22Rv1 (cell line): ENCODE measurements at regions not wholly inside any gene's neighbourhood (a gene's known extent, or its start where the extent isn't known, plus 50 kb on each side); places are given as distances from the start of the nearest gene placed in this dataset.
A peak's percentile ranks its signal among the peaks of the same experiment; 100 is the strongest.
"Not testable (repeated sequence)": the region's sequence is repeated elsewhere in the genome, so short reads cannot be mapped to it uniquely, and the experiment has no call there.

ENCODE experiments used
- H3K27ac ChIP-seq: fragments of 450-650 bp; 2 replicates; pipeline ENCODE4 v1.5.1; 2017
- ZFX ChIP-seq: fragments of 450-650 bp; IDR thresholded peaks from 2 replicates; pipeline ENCODE4 v1.6.1; 2017; ENCODE audit warnings: antibody characterized with exemption, borderline replicate concordance
- TF ChIP-seq, protein P1 (sequence below): fragments of 450-650 bp; IDR thresholded peaks from 2 replicates; pipeline ENCODE4 v1.5.1; 2017; ENCODE audit warnings: mild to moderate bottlenecking

DNA sequence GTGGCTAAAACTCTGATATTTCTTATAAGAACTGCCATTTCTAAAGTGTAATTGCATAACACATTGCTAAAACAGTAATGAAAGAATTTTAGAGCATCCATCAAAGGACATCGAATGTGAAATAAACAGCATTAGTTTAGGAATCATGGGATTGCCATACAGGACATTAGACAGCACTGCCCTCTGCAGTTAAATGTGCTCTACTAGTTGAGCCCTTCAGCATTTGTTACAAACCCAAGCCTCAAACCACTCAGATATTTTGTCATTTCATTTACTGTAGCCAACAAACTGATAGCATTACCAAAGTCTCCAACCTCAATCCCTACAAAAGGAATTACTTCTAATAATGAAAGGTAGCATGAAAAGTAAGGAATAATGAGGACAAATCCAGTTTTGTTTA is 116.8 kb upstream of the COX7C start:
- TF ChIP-seq ZFX: no peak
- TF ChIP-seq, protein P1, sequence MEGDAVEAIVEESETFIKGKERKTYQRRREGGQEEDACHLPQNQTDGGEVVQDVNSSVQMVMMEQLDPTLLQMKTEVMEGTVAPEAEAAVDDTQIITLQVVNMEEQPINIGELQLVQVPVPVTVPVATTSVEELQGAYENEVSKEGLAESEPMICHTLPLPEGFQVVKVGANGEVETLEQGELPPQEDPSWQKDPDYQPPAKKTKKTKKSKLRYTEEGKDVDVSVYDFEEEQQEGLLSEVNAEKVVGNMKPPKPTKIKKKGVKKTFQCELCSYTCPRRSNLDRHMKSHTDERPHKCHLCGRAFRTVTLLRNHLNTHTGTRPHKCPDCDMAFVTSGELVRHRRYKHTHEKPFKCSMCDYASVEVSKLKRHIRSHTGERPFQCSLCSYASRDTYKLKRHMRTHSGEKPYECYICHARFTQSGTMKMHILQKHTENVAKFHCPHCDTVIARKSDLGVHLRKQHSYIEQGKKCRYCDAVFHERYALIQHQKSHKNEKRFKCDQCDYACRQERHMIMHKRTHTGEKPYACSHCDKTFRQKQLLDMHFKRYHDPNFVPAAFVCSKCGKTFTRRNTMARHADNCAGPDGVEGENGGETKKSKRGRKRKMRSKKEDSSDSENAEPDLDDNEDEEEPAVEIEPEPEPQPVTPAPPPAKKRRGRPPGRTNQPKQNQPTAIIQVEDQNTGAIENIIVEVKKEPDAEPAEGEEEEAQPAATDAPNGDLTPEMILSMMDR: 0 out of 2 replicates have a peak, but pooled peaks have one; percentile 5
- H3K27ac ChIP-seq: no peak overlapping the region

DNA sequence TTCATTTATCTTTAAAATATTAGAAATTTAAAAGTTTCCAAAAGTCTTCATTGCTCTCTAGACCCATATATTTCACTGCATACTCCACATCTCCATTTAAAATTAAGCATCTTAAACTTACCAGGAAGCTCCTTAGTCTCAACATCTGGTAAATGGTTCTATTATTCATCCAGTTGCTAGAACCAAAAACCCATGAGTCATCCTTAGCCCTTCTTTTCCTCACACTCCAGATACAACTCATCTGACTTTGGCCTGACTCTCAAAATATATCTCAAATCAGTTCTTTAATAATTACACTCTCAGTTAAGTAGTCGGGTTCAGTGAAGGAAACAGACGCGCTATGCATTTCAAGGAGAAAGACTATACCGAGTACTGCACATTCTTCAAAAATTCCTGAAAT is 110.2 kb upstream of the COX7C start:
- TF ChIP-seq, protein P1: no peak
- no peak for TF ChIP-seq ZFX
- H3K27ac ChIP-seq: no peak overlapping the region

DNA sequence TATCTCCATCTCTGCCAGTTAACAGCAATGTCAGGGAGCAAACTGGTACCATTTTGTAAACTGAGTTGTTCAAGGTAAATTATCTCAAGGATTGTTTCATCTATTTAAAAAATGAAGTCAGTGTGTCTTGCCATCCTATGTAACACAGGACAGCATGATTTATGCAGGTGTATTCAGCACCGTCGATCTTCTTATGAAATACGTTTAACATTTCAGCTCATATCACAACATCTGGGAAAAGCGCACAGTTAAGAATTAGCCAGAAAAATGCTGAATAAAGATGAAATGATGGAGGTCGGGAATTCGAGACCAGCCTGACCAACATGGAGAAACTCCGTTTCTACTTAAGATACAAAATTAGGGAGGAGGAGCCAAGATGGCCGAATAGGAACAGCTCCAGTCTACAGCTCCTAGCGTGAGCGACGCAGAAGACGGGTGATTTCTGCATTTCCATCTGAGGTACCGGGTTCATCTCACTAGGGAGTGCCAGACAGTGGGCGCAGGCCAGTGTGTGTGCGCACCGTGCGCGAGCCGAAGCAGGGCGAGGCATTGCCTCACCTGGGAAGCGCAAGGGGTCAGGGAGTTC is 107.3 kb upstream of the COX7C start:
- not testable (repeated sequence) for H3K27ac ChIP-seq

DNA sequence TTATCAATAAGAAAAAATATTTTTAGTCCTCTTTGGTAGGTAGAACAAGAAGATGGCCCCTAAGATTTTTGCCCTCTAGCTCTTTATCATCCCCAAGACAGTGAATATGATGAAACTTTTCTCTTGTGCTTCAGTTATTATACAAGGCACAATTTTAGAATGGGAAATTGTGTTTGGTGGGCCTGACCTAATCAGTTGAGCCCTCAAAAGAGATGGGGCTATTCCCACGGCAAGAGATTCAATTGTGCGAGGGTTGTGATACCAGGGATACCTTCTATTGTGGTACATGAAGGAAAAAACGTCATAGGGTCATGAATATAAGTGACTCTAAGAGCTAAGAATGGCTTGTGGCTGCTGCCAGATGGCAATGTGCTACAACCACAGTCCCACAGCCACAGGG is 94.0 kb upstream of the COX7C start:
- H3K27ac ChIP-seq: no peak overlapping the region
- TF ChIP-seq, protein P1: no peak
- no peak for TF ChIP-seq ZFX

DNA sequence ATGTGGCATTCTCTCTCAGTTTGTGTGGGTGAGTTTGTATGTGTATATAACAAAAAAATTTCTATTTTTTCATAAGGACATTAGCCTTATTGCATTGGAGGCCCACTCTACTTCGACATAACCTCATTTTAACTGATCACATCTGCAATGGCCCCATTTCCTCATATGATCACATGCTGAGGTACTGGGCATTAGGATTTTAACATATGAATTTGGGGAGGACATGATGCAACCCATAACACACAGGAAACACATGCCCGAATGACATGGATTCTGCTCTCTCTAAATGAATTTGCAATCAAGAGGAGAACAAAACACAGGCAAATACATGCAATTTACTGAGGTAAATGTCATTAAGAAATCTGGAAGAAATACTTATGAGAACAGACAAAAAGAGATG is 92.1 kb upstream of the COX7C start:
- H3K27ac ChIP-seq: no peak overlapping the region
- no peak for TF ChIP-seq ZFX
- TF ChIP-seq, protein P1: no peak

DNA sequence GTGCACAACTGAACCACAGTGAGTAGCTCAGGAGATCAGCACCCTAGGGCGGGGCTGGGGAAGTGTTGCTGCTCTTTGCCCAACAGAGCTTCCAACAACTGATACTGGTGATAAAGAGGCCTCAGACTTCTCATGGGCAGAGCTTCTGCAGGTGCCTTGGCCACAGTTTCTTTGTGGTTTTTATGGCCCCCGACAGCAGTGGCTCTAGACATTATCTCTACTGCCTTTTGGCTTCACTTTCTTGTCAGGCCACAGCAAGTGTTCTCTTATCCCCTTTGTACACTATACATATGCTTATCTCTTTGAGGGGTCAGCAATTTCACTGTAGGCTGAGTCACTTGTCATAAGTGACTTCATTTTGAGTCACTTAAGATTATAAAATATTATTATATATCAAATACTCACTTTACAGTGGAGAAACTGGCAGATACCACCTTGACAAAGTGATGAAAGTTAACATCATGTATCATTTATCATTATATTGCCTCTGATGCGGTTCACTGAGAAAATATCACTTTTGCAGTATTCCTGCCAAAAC is 90.9 kb upstream of the COX7C start:
- no peak overlapping the region for H3K27ac ChIP-seq
- TF ChIP-seq, protein P1: no peak
- TF ChIP-seq ZFX: no peak

DNA sequence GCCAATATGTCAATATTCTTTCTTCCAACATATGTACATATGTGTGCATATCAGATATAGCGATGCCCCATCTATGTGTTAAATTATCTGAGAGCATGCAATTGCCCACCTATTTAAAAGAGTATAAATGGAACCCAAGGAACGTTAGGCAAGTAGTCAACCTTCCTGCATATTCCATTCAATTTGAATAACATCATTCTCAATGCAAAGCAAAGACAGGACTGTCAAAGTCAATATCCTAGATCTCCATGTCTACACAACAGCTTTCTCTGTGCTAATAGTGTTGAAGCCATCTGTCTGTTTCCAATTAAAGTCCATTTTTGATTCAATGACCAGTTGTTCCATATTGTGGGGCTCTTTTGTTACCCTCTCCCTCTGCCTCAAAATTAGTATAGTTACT is 85.3 kb upstream of the COX7C start:
- TF ChIP-seq, protein P1: no peak
- TF ChIP-seq ZFX: no peak
- H3K27ac ChIP-seq: no peak overlapping the region

DNA sequence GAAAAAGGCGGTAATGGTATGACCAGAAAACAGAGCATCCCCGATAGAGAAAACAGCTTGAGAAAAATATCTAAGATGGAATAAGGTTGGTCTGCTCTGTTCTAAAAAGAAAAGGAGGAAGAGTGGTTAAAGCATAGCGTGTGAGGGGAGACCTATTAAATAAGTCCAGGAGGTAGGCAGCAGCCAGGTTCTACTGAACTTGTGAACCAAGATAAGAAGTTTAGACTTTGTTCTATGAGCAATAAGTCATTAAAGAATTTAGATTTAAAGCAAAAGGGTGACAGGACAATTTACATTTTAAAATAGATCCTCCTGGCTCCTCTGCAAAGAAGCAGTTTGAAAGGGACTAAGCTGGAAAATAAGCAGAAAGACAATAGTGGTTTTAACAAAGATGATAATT is 81.3 kb upstream of the COX7C start:
- no peak for TF ChIP-seq ZFX
- TF ChIP-seq, protein P1: no peak
- H3K27ac ChIP-seq: no peak overlapping the region
